ENCODE measurements at regions not wholly inside any gene's neighbourhood (a gene's known extent, or its start where the extent isn't known, plus 50 kb on each side); places are given as distances from the start of the nearest gene placed in this dataset.

GRCh38 chr7:115116773-115117715 lies 195.2 kb downstream of the MDFIC start:
- TF ChIP-seq CTCF (conservative IDR thresholded peaks at IDR 0.05; ENCODE audit: low read depth, low read length) (no peak), MXI1 (IDR thresholded peaks at IDR 0.05; ENCODE audit: borderline replicate concordance, low read depth, low read length) (no peak), POLR2A (IDR thresholded peaks at IDR 0.05; ENCODE audit: low read depth, low read length) (no peak), RCOR1 (IDR thresholded peaks at IDR 0.05; ENCODE audit: insufficient replicate concordance, low read length) (no peak), USF2 (IDR thresholded peaks at IDR 0.05; ENCODE audit: low read depth, low read length) (no peak), BHLHE40 (IDR thresholded peaks at IDR 0.05; ENCODE audit: low read depth, low read length) (no peak), MAFK (IDR thresholded peaks at IDR 0.05; ENCODE audit: low read depth, low read length) (no peak), MAZ (IDR thresholded peaks at IDR 0.05; ENCODE audit: borderline replicate concordance, low read depth, low read length) (no peak), RFX5 (IDR thresholded peaks at IDR 0.05; ENCODE audit: low read depth, low read length) (no peak), FOS (IDR thresholded peaks at IDR 0.05; ENCODE audit: low read depth, low read length) (no peak), RAD21 (IDR thresholded peaks at IDR 0.05; ENCODE audit: low read length) (no peak), NFE2L2 (IDR thresholded peaks at IDR 0.05; ENCODE audit: low read depth, low read length) (no peak), SMC3 (IDR thresholded peaks at IDR 0.05; ENCODE audit: low read depth, low read length) (no peak)
